GM12878 (cell line): ENCODE measurements at regions not wholly inside any gene's neighbourhood (a gene's known extent, or its start where the extent isn't known, plus 50 kb on each side); places are given as distances from the start of the nearest gene placed in this dataset.

Experiments
- ATAC-seq: fragments of 200-7000 bp; cut with Tn5 transposase; 3 replicates; pipeline ENCODE4 v1.9.1; 2020; ENCODE audit warnings: mild to moderate bottlenecking, moderate library complexity
- BruUV-seq: library from RNA; stranded (reverse); fragments of 400-500 nt; replicated peaks from 2 replicates; lab custom pipeline; 2021; lab: Mats Ljungman, UMichigan
- CTCF ChIA-PET: fragments of 300-600 bp; sonication (Branson Sonifier 250); formaldehyde crosslinking; extraction: SDS; loops from one replicate; lab custom pipeline; 2021; ENCODE audit warnings: inconsistent platforms; lab: Yijun Ruan, JAX
- POLR2A ChIA-PET: fragments of 350-600 bp; formaldehyde crosslinking; extraction: SDS; loops from one replicate; lab custom pipeline; 2021; ENCODE audit warnings: inconsistent platforms; lab: Charles Lee
- RAD21 ChIA-PET: fragments of 300-600 bp; sonication (Branson Sonifier 250); formaldehyde crosslinking; loops from one replicate; lab custom pipeline; 2023; ENCODE audit warnings: antibody characterized with exemption; ENCODE audit not compliant: unreplicated experiment; lab: Charles Lee
- SMC1A ChIA-PET: fragments of 300-600 bp; sonication (Branson Sonifier 250); formaldehyde crosslinking; loops from one replicate; lab custom pipeline; 2023; ENCODE audit not compliant: unreplicated experiment, uncharacterized antibody; lab: Charles Lee
- DNase-seq: peaks from one replicate; pipeline ENCODE4 v3.0.0-alpha.2; 2011; ENCODE audit warnings: low read depth, low spot score
- FAIRE-seq: peaks from 3 replicates; lab custom pipeline; 2011; peaks lifted over from hg19 to GRCh38; lab: Jason Lieb, UNC
- H2AFZ ChIP-seq: 2 replicates; pipeline ENCODE4 v1.6.0; 2011; ENCODE audit warnings: low read depth, low read length, control low read depth; ENCODE audit not compliant: control insufficient read depth
- H3K27ac ChIP-seq: 2 replicates; pipeline ENCODE4 v1.5.1; 2011; ENCODE audit warnings: control low read depth; ENCODE audit not compliant: control insufficient read depth, insufficient read depth
- H3K27me3 ChIP-seq, 2 experiments: replicated peaks in 1 of 2; 2 replicates each; pipeline versions ENCODE4 v1.6.0 to v1.6.1; 2011; ENCODE audit warnings: low read length in 1 of 2; ENCODE audit not compliant: control insufficient read depth in 2 of 2, insufficient read depth in 2 of 2
- H3K36me3 ChIP-seq, 2 experiments: 2 replicates each; pipeline ENCODE4 v1.5.1; 2011; ENCODE audit warnings: low read length in 1 of 2; ENCODE audit not compliant: control insufficient read depth in 2 of 2, insufficient read depth in 2 of 2
- H3K4me1 ChIP-seq: 2 replicates; pipeline ENCODE4 v1.6.1; 2011; ENCODE audit warnings: mild to moderate bottlenecking, low read length, moderate library complexity, mixed read lengths; ENCODE audit not compliant: control insufficient read depth, insufficient read depth
- H3K4me2 ChIP-seq: 2 replicates; pipeline ENCODE4 v1.6.0; 2011; ENCODE audit warnings: control low read depth; ENCODE audit not compliant: control insufficient read depth, insufficient read depth
- H3K4me3 ChIP-seq: fragments of 200-600 bp; sonication (generic); 2 replicates; pipeline ENCODE4 v1.5.1; 2016
- H3K79me2 ChIP-seq: 2 replicates; pipeline ENCODE4 v1.6.0; 2011; ENCODE audit warnings: low read length; ENCODE audit not compliant: control insufficient read depth, insufficient read depth
- H3K9ac ChIP-seq: 2 replicates; pipeline ENCODE4 v1.8.0; 2011; ENCODE audit warnings: low read length, control low read depth, mixed read lengths; ENCODE audit not compliant: control insufficient read depth, insufficient read depth
- H3K9me3 ChIP-seq: replicated peaks from 3 replicates; pipeline ENCODE4 v1.5.1; 2011; ENCODE audit warnings: mild to moderate bottlenecking, low read length; ENCODE audit not compliant: control insufficient read depth, insufficient read depth
- H4K20me1 ChIP-seq: 2 replicates; pipeline ENCODE4 v1.6.0; 2011; ENCODE audit not compliant: control insufficient read depth, insufficient read depth
- CBFB ChIP-seq: IDR thresholded peaks from 2 replicates; pipeline ENCODE4 v1.6.1; 2016; ENCODE audit warnings: antibody characterized with exemption, low read depth
- ESRRA ChIP-seq: IDR thresholded peaks from 2 replicates; pipeline ENCODE4 v1.6.1; 2012; ENCODE audit warnings: mild to moderate bottlenecking, low read length, improper control_type of control experiment
- MTA3 ChIP-seq: IDR thresholded peaks from 2 replicates; pipeline ENCODE4 v1.6.1; 2012; ENCODE audit warnings: low read length, inconsistent platforms, borderline replicate concordance
- NR2C2 ChIP-seq: IDR thresholded peaks from 2 replicates; pipeline ENCODE4 v1.6.1; 2011; ENCODE audit warnings: borderline replicate concordance, low read depth; ENCODE audit not compliant: control insufficient read depth, insufficient read length
- SMAD5 ChIP-seq: IDR thresholded peaks from 2 replicates; pipeline ENCODE4 v1.6.1; 2016; ENCODE audit warnings: antibody characterized with exemption, low read depth
- SRF ChIP-seq, 2 experiments: IDR thresholded peaks; 2 replicates each; pipeline ENCODE4 v1.6.1; 2011; ENCODE audit warnings: low read depth in 2 of 2, low read length in 2 of 2, mild to moderate bottlenecking in 1 of 2, moderate library complexity in 1 of 2
- ZNF207 ChIP-seq: fragments of 450-650 bp; IDR thresholded peaks from 2 replicates; pipeline ENCODE4 v1.6.1; 2014; ENCODE audit warnings: antibody characterized with exemption, mild to moderate bottlenecking, borderline replicate concordance
- WGBS: methylation state at CpG from one replicate; pipeline ENCODE4 v1.1.6; 2016; ENCODE audit warnings: low lambda C conversion rate; ENCODE audit not compliant: insufficient replicate concordance, insufficient coverage; ENCODE audit errors: missing lambda C conversion rate; 5-methylcytosine and 5-hydroxymethylcytosine counted together
- in situ Hi-C: fragments of 300-500 bp; cut with MboI; formaldehyde crosslinking; loops from 9 replicates; pipeline ENCODE4 v1.14.3; 2018; ENCODE audit warnings: mixed read lengths
- intact Hi-C: fragments of 100-400 bp; cut with micrococcal nuclease; formaldehyde crosslinking; loops from one replicate; pipeline ENCODE4 v1.14.2; 2022; ENCODE audit not compliant: unreplicated experiment
- TF ChIP-seq, protein P1 (sequence below): fragments of 450-650 bp; IDR thresholded peaks from 2 replicates; pipeline ENCODE4 v1.6.1; 2017; ENCODE audit warnings: antibody characterized with exemption, mild to moderate bottlenecking, moderate library complexity

DNA sequence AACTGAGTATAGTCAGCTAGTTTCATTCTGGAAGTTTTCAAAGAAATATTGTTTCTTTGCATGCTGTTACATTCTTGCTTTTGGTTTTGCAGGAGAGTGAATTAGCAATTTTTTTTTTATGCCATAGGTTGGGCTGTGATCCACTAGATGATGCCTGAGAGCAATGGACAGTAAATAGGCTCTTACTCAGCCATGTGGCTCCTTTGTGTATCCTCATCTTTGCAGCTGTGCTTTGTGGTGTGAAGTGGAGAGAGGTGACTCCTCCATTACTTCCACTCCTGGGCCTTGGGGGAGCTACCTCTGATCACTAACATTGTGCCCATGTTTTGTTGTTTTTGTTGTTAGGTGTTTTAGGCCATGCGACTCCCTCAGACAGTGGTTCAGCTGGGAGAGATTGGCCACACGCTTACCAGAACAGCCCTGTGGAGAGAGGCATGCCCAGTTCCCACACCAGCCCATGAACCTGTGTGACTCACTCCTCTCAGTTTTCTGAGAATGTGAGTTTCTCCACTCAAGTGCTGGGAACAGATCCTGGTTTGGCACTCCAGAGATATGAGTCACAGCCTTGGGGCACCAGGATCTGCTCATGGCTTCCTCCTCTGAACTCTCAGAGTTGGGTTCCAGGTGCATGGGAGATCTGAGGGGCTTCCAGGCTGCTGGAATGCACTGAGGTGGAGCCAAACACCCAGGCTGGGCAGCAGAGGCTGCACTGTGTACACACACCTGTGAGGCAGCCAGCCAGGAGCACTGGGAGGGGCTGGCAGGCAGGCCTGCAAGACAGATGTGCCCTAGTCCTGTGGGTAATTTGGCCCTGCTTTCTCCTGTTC lies 785.3 kb downstream of the ROBO2 start:
- H3K4me2 ChIP-seq, result no peak overlapping the region
- POLR2A ChIA-PET, result no interaction called here
- no peak for ATAC-seq

DNA sequence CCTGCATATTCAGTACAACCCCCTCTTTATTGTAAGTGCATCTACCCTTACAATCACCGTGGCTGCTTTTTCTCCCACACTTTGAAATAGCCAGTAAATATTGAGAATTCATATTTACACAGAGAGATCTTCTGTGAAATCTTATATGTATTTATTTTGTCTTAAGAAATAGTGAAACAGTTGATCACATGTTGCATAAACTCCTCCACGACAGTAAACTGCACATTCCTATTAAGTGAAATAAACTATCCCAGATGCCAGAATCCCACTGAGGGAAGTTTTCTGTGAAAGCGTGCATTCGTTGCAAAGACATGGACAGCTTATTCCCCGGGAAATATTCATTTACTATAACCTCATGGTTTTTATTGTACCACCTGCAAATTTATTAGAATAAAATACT lies 796.0 kb downstream of the ROBO2 start:
- ChIA-PET RAD21 (no interaction called here), SMC1A (no interaction called here), POLR2A (no interaction called here), CTCF (no interaction called here)
- no peaks in the 10 kb centered on the region for H3K9me3 ChIP-seq
- ATAC-seq (no peak), DNase-seq (no peak), FAIRE-seq (no peak)
- no peak overlapping the region for H3K9ac ChIP-seq
- TF ChIP-seq ESRRA (no peak), MTA3 (no peak), CBFB (no peak), SRF (IDR thresholded peaks at IDR 0.05; ENCODE audit: low read depth in 2 of 2, low read length in 2 of 2) (no peak), NR2C2 (no peak), SMAD5 (no peak)
- TF ChIP-seq, protein P1, sequence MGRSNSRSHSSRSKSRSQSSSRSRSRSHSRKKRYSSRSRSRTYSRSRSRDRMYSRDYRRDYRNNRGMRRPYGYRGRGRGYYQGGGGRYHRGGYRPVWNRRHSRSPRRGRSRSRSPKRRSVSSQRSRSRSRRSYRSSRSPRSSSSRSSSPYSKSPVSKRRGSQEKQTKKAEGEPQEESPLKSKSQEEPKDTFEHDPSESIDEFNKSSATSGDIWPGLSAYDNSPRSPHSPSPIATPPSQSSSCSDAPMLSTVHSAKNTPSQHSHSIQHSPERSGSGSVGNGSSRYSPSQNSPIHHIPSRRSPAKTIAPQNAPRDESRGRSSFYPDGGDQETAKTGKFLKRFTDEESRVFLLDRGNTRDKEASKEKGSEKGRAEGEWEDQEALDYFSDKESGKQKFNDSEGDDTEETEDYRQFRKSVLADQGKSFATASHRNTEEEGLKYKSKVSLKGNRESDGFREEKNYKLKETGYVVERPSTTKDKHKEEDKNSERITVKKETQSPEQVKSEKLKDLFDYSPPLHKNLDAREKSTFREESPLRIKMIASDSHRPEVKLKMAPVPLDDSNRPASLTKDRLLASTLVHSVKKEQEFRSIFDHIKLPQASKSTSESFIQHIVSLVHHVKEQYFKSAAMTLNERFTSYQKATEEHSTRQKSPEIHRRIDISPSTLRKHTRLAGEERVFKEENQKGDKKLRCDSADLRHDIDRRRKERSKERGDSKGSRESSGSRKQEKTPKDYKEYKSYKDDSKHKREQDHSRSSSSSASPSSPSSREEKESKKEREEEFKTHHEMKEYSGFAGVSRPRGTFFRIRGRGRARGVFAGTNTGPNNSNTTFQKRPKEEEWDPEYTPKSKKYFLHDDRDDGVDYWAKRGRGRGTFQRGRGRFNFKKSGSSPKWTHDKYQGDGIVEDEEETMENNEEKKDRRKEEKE, result no peak
- no peaks in the 10 kb centered on the region for H4K20me1 ChIP-seq
- intact Hi-C loops (no loop called here), in situ Hi-C loops (no loop called here)
- no peaks in the 10 kb centered on the region for H3K27me3 ChIP-seq
- no TSS peak for BruUV-seq
- H3K4me2 ChIP-seq, result no peak overlapping the region
- no peak overlapping the region for H2AFZ ChIP-seq
- no peaks in the 10 kb centered on the region for H3K4me1 ChIP-seq
- H3K4me3 ChIP-seq, result no peak overlapping the region
- H3K79me2 ChIP-seq, result no peaks in the 10 kb centered on the region
- no peak overlapping the region for H3K27ac ChIP-seq
- H3K36me3 ChIP-seq, result no peaks in the 10 kb centered on the region
- 26% methylated on average over 5 of the region's 5 CpGs for WGBS

More for the DNA sequence above, 785.3 kb downstream of the ROBO2 start:
- no peaks in the 10 kb centered on the region for H4K20me1 ChIP-seq
- no peaks in the 10 kb centered on the region for H3K27me3 ChIP-seq
- intact Hi-C loops, result no loop called here
- DNase-seq (no peak), FAIRE-seq (no peak)
- H3K79me2 ChIP-seq, result no peaks in the 10 kb centered on the region
- no peak overlapping the region for H3K9ac ChIP-seq
- TF ChIP-seq ZNF207, result no peak
- H2AFZ ChIP-seq, result no peak overlapping the region
- ChIA-PET RAD21 (no interaction called here), SMC1A (no interaction called here), CTCF (interaction anchor here (0.6 to 0.7 kb wide), 2 partner anchors 10 kb away, joined by 3 read pairs; no protein-coding TSS in a partner anchor)
- 44% methylated on average over 2 of the region's 2 CpGs for WGBS
- BruUV-seq, result no TSS peak
- no peaks in the 10 kb centered on the region for H3K4me1 ChIP-seq
- no peaks in the 10 kb centered on the region for H3K9me3 ChIP-seq
- in situ Hi-C loops, result no loop called here
- H3K4me3 ChIP-seq, result no peak overlapping the region
- H3K36me3 ChIP-seq, result no peaks in the 10 kb centered on the region
- H3K27ac ChIP-seq, result no peak overlapping the region
